SU-DHL-6 (cell line): ENCODE measurements at regions not wholly inside any gene's neighbourhood (a gene's known extent, or its start where the extent isn't known, plus 50 kb on each side); places are given as distances from the start of the nearest gene placed in this dataset.
"Not testable (repeated sequence)": the region's sequence is repeated elsewhere in the genome, so short reads cannot be mapped to it uniquely, and the experiment has no call there.

Experiments used
- H2AFZ ChIP-seq: fragments of 200-600 bp; sonication (generic); 2 replicates; pipeline ENCODE4 v1.6.1; 2014; ENCODE audit warnings: low read depth, mild to moderate bottlenecking, moderate library complexity, mixed read lengths, antibody characterized with exemption, low read length; ENCODE audit not compliant: severe bottlenecking
- H3F3A ChIP-seq: fragments of 200-600 bp; shearing (Covaris generic); 2 replicates; pipeline ENCODE4 v1.6.0; 2016; ENCODE audit warnings: antibody characterized with exemption, mild to moderate bottlenecking; ENCODE audit not compliant: insufficient read depth
- H3K27ac ChIP-seq: fragments of 200-600 bp; sonication (generic); 2 replicates; pipeline ENCODE4 v1.5.1; 2016; ENCODE audit warnings: low read depth, mild to moderate bottlenecking, low read length, moderate library complexity, mixed read lengths
- H3K27me3 ChIP-seq: fragments of 200-600 bp; sonication (generic), shearing (Covaris generic); 2 replicates; pipeline ENCODE4 v1.6.0; 2014; ENCODE audit warnings: mild to moderate bottlenecking, low read length
- H3K36me3 ChIP-seq: fragments of 200-600 bp; sonication (generic); 2 replicates; pipeline ENCODE4 v1.6.1; 2014; ENCODE audit warnings: mild to moderate bottlenecking, low read length, mixed read lengths
- H3K4me2 ChIP-seq: fragments of 300-600, 200-600 bp; shearing (Covaris generic), sonication (generic); 2 replicates; pipeline ENCODE4 v1.6.0; 2014; ENCODE audit warnings: low read length, low read depth, mild to moderate bottlenecking; ENCODE audit not compliant: poor library complexity, severe bottlenecking
- H3K4me3 ChIP-seq: fragments of 200-600 bp; sonication (generic); 2 replicates; pipeline ENCODE4 v1.5.1; 2014; ENCODE audit warnings: antibody characterized with exemption, low read length, mild to moderate bottlenecking, mixed read lengths; ENCODE audit not compliant: insufficient read depth, poor library complexity, severe bottlenecking
- H3K79me2 ChIP-seq: fragments of 200-600 bp; sonication (generic); 2 replicates; pipeline ENCODE4 v1.6.1; 2014; ENCODE audit warnings: mild to moderate bottlenecking, low read length, moderate library complexity; ENCODE audit not compliant: insufficient read depth
- H3K9ac ChIP-seq: fragments of 200-600 bp; sonication (generic); 2 replicates; pipeline ENCODE4 v1.7.0; 2014; ENCODE audit warnings: mild to moderate bottlenecking, low read length
- H3K9me2 ChIP-seq: fragments of 200-600 bp; sonication (generic); replicated peaks from 2 replicates; pipeline ENCODE4 v1.6.1; 2014; ENCODE audit warnings: low read length; ENCODE audit not compliant: insufficient read depth
- H3K9me3 ChIP-seq: fragments of 200-600 bp; sonication (generic); 2 replicates; pipeline ENCODE4 v1.6.1; 2014; ENCODE audit warnings: low read length, mixed read lengths; ENCODE audit not compliant: insufficient read depth
- H4K20me1 ChIP-seq: fragments of 200-600 bp; sonication (generic); 2 replicates; pipeline ENCODE4 v1.6.1; 2014; ENCODE audit warnings: low read depth, mild to moderate bottlenecking, antibody characterized with exemption, low read length, moderate library complexity, mixed read lengths
- EZH2phosphoT487 ChIP-seq: fragments of 200-600 bp; sonication (generic), shearing (Covaris generic); conservative IDR thresholded peaks from 2 replicates; pipeline ENCODE4 v1.6.1; 2018; ENCODE audit warnings: mild to moderate bottlenecking, antibody characterized with exemption, low read length, moderate library complexity, mixed read lengths
- TF ChIP-seq, protein P1 (sequence below): fragments of 200-600 bp; sonication (generic); IDR thresholded peaks from one replicate; pipeline ENCODE4 v1.5.1; 2017; ENCODE audit warnings: antibody characterized with exemption, mild to moderate bottlenecking, low read length, moderate library complexity; ENCODE audit not compliant: insufficient read depth, poor library complexity, severe bottlenecking

DNA sequence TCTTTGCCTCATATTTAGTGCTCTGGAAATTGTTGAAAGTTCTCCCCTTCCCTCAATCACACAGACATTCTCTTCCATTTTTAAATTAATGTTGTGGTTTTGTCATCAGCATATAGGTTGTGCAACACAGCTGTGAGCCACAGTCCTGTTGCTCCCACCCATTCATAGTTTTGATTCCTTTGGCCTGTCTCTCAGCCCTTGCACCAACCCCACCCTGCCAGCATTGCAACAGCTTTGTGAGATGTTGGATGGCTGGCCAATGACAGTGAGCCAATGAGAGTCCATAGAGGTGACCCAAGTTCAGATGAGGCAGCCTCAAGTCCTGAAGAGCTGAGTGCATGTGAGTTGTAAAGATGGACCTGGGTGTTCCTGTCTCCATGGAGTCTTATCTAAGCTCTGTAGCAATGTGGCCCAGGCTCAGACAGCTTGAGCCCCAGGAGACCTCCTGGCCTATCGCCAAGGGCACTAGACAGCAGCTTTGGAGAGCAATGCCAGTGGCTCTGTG, 775.5 kb downstream of the RNF144A start:
- H3K9ac ChIP-seq: no peak overlapping the region
- no peaks in the 10 kb centered on the region for H3K9me2 ChIP-seq
- no peaks in the 10 kb centered on the region for H3K36me3 ChIP-seq
- H3K27ac ChIP-seq: no peak overlapping the region
- H2AFZ ChIP-seq: no peak overlapping the region
- H3K9me3 ChIP-seq: no peaks in the 10 kb centered on the region
- no peaks in the 10 kb centered on the region for H3K27me3 ChIP-seq
- no peak for TF ChIP-seq EZH2phosphoT487
- TF ChIP-seq, protein P1, sequence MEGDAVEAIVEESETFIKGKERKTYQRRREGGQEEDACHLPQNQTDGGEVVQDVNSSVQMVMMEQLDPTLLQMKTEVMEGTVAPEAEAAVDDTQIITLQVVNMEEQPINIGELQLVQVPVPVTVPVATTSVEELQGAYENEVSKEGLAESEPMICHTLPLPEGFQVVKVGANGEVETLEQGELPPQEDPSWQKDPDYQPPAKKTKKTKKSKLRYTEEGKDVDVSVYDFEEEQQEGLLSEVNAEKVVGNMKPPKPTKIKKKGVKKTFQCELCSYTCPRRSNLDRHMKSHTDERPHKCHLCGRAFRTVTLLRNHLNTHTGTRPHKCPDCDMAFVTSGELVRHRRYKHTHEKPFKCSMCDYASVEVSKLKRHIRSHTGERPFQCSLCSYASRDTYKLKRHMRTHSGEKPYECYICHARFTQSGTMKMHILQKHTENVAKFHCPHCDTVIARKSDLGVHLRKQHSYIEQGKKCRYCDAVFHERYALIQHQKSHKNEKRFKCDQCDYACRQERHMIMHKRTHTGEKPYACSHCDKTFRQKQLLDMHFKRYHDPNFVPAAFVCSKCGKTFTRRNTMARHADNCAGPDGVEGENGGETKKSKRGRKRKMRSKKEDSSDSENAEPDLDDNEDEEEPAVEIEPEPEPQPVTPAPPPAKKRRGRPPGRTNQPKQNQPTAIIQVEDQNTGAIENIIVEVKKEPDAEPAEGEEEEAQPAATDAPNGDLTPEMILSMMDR: no peak
- no peak overlapping the region for H3K4me3 ChIP-seq
- H3F3A ChIP-seq: no peaks in the 10 kb centered on the region
- no peak overlapping the region for H3K4me2 ChIP-seq
- no peaks in the 10 kb centered on the region for H3K79me2 ChIP-seq
- no peaks in the 10 kb centered on the region for H4K20me1 ChIP-seq

DNA sequence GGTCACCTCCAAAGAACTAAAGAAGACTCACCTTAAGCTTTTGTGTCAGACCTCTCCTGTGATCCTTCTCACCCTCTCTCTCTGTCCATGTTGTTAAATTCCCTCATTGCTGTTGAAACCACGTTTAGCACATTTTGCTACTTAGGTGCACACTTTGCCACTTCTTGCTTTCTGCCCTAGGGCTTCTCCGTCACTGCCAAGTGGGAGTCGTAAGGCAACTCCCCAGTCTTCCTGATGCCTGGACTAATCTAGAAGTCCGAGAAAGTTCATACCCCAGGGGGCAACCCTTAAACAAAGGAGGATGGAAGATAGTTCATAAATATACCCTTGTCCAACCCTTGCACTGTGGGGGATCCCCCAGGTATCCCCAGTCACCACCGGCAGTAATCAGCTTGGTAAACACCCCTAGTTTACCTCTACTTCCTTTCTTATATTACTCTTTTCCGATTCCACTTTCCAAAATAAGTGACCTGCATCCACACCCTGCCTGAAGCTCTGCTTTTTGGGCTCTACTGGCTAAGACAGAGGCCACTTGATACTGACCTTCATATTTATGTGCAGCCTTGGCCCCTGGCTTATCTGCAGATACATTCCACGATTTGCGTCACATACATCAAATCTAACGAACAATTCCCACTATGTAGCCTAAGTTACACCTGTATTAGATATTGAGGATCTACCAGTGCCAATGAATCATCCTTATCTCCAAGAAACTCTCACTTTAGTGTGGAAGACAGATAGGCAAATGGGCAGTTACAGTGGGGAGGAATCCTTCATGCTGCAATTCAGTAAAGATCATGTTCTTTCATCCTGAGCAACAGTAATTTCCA, 776.2 kb downstream of the RNF144A start:
- no peaks in the 10 kb centered on the region for H3K9me3 ChIP-seq
- no peaks in the 10 kb centered on the region for H4K20me1 ChIP-seq
- H3K4me2 ChIP-seq: no peak overlapping the region
- no peaks in the 10 kb centered on the region for H3K9me2 ChIP-seq
- no peak overlapping the region for H3K4me3 ChIP-seq
- no peak overlapping the region for H3K27ac ChIP-seq
- TF ChIP-seq, protein P1: no peak
- no peak for TF ChIP-seq EZH2phosphoT487
- no peaks in the 10 kb centered on the region for H3K79me2 ChIP-seq
- H3K27me3 ChIP-seq: no peaks in the 10 kb centered on the region
- no peak overlapping the region for H2AFZ ChIP-seq
- no peaks in the 10 kb centered on the region for H3K36me3 ChIP-seq
- H3F3A ChIP-seq: no peaks in the 10 kb centered on the region
- no peak overlapping the region for H3K9ac ChIP-seq

DNA sequence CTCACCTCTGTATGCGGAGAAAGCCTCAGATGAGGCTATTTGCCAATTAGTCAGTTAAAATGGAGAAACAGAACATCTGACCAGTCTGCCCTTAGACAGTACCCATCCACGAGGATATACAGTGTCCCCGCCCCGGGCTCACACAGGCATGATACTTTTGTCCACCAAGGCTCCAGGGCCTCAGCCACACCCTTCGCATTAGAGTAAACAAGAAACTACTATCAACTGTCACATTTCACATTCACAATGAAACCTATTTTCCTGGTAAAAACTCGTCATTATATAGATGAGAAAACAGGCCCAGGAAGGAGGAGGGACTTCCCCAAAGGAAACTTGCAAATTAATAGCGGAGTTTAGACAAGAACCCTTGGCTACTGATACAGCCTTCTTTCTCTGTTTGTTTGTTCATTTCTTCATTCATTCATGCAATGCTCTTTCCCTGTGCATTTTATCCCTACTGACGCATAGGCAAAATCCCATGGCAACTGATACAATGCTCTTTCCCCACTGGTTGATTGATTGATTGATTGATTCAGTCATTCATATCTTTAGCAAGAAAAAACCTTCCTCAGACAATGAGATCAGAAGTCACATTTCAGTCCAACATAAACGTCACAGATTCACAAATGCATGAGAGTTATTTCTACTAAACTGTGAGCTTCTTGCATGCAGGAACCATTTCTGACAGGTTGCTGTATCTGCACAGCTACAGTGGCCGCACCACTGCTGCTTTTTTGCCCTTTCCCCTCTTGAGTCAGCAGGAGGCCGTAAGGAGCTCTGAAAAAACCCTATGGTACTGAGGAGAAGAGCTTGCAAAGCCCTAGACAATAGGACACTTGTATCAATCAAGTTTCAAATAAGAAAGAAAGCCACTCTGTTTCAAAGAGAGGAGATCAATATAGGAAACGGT, 777.1 kb downstream of the RNF144A start:
- TF ChIP-seq EZH2phosphoT487: no peak
- TF ChIP-seq, protein P1: no peak
- Histone ChIP-seq H3K27me3 (no peaks in the 10 kb centered on the region), H3K4me2 (no peak overlapping the region), H4K20me1 (no peaks in the 10 kb centered on the region), H3K9me3 (no peaks in the 10 kb centered on the region), H2AFZ (no peak overlapping the region), H3K9me2 (no peaks in the 10 kb centered on the region), H3F3A (no peaks in the 10 kb centered on the region), H3K36me3 (no peaks in the 10 kb centered on the region), H3K4me3 (no peak overlapping the region), H3K9ac (no peak overlapping the region), H3K27ac (no peak overlapping the region), H3K79me2 (no peaks in the 10 kb centered on the region)

DNA sequence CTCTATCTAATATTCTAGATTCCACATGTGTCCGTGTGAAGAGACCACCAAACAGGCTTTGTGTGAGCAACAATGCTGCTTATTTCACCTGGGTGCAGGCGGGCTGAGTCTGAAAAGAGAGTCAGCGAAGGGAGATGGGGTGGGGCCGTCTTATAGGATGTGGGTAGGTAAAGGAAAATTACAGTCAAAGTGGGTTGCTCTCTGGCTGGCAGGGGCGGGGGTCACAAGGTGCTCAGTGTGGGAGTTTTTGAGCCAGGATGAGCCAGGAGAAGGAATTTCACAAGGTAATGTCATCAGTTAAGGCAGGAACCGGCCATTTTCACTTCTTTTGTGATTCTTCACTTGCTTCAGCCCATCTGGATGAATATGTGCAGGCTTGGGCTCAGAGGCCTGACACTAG, 779.3 kb downstream of the RNF144A start:
- H4K20me1 ChIP-seq, H3K36me3 ChIP-seq: not testable (repeated sequence)

More for the DNA sequence above, 779.3 kb downstream of the RNF144A start:
- H3K79me2 ChIP-seq, H3K9ac ChIP-seq, H3K4me2 ChIP-seq, H3K27me3 ChIP-seq, H3K9me3 ChIP-seq, H3K4me3 ChIP-seq, H3K27ac ChIP-seq, H3K9me2 ChIP-seq, H2AFZ ChIP-seq, H3F3A ChIP-seq: not testable (repeated sequence)
